Pancreas (tissue), 10 donors: ENCODE measurements at regions not wholly inside any gene's neighbourhood (a gene's known extent, or its start where the extent isn't known, plus 50 kb on each side); places are given as distances from the start of the nearest gene placed in this dataset.

ENCODE experiments used
- ATAC-seq, 4 donors: fragments of 200-7000 bp; cut with Tn5 transposase; one replicate each; pipeline versions ENCODE4 v1.8.0 to v1.9.1; 2020; ENCODE audit warnings: mild to moderate bottlenecking in 4 of 4, moderate library complexity in 4 of 4
- DNase-seq, 6 donors: peaks; one replicate each; pipeline ENCODE4 v3.0.0-alpha.2; 2020
- FAIRE-seq: peaks from 2 replicates; lab custom pipeline; 2012; peaks lifted over from hg19 to GRCh38; lab: Jason Lieb, UNC
- H3K27ac ChIP-seq, 4 donors: fragments of 200-600 bp; sonication (generic); 1 replicate in 3 of 4; 2 replicates in 1 of 4; pipeline versions ENCODE4 v1.5.0 to v1.8.0; 2020
- H3K27me3 ChIP-seq, 4 donors: fragments of 200-600 bp; one replicate each; pipeline ENCODE4 v1.8.0; 2021
- H3K36me3 ChIP-seq, 3 donors: fragments of 200-600 bp; sonication (generic) in 1 of 3; one replicate each; pipeline versions ENCODE4 v1.5.0 to v1.8.0; 2020 to 2021
- H3K4me1 ChIP-seq, 3 donors: fragments of 200-600 bp; one replicate each; pipeline ENCODE4 v1.8.0; 2021
- H3K4me3 ChIP-seq, 4 donors: fragments of 200-600 bp; sonication (generic) in 2 of 4; one replicate each; pipeline versions ENCODE4 v1.5.0 to v1.8.0; 2020 to 2021
- H3K9me3 ChIP-seq, 4 donors: fragments of 200-600 bp; one replicate each; pipeline ENCODE4 v1.8.0; 2021
- CTCF ChIP-seq, 4 donors: fragments of 200-600 bp; sonication (generic) in 3 of 4; IDR thresholded peaks; one replicate each; pipeline versions ENCODE4 v1.5.0 to v1.8.0; 2021; ENCODE audit warnings: antibody characterized with exemption in 4 of 4
- WGBS, 2 donors: extraction: QIAGEN DNeasy Blood & Tissue Kit; methylation state at CpG; one replicate each; pipeline ENCODE4 v1.1.7; 2013; 5-methylcytosine and 5-hydroxymethylcytosine counted together
- intact Hi-C, 3 donors: fragments of 100-400 bp; cut with DNase I; formaldehyde crosslinking; loops; one replicate each; pipeline versions ENCODE4 v1.11.1 to v1.14.2; 2022
- donor health status: healthy with polysubstance abuse.
- donor health status: DM: no; HTN: no; CAD: no; lungs with moderate emphysema.
- donor health status: DM: no; HTN: no; CAD: no.
- donor health status: control.
- donor health status: control.
- donor health status: Bipolar disorder and iron deficiency.
- donor health status: DM: yes; HTN: yes; CAD: no.
- donor health status: DM: no; HTN: no; CAD: no.
- donor health status: DM: no; HTN: no; CAD: no.
- donor health status: DM: yes; HTN: yes; CAD: no.

- ATAC-seq (no peak), FAIRE-seq (no peak)
Observed at GRCh38 chr11:34790620-34791019, 125.6 kb downstream of the APIP start.

GRCh38 chr11:34789196-34789834 lies 126.9 kb downstream of the APIP start:
- Histone ChIP-seq H3K9me3 (no peaks in the 10 kb centered on the region), H3K27me3 (no peaks in the 10 kb centered on the region), H3K36me3 (no peaks in the 10 kb centered on the region), H3K4me1 (no peaks in the 10 kb centered on the region), H3K27ac (no peak overlapping the region), H3K4me3 (no peak overlapping the region)
- no peak for DNase-seq
- no peak for TF ChIP-seq CTCF (IDR thresholded peaks at IDR 0.05)
- FAIRE-seq: no peak
- 67 to 73% methylated on average over 4 of the region's 4 CpGs for WGBS, 2 donors
- peak in 1 of 4 donors; percentile 33 for ATAC-seq
- intact Hi-C loops: no loop called here

More at GRCh38 chr11:34790620-34791019, 125.6 kb downstream of the APIP start:
- WGBS, 2 donors: 77 to 86% methylated on average over 3 of the region's 3 CpGs
- no peak for TF ChIP-seq CTCF (IDR thresholded peaks at IDR 0.05)
- intact Hi-C loops: no loop called here
- Histone ChIP-seq H3K27me3 (no peaks in the 10 kb centered on the region), H3K4me1 (no peaks in the 10 kb centered on the region), H3K4me3 (no peak overlapping the region), H3K9me3 (no peaks in the 10 kb centered on the region), H3K27ac (no peak overlapping the region), H3K36me3 (no peaks in the 10 kb centered on the region)
- DNase-seq: no peak

- DNase-seq: no peak
- H3K27ac ChIP-seq: no peak overlapping the region
- no peaks in the 10 kb centered on the region for H3K4me1 ChIP-seq
- H3K27me3 ChIP-seq: no peaks in the 10 kb centered on the region
- TF ChIP-seq CTCF (IDR thresholded peaks at IDR 0.05): no peak
- FAIRE-seq: no peak
- 88 to 95% methylated on average over 2 of the region's 2 CpGs for WGBS, 2 donors
- intact Hi-C loops: no loop called here
- H3K4me3 ChIP-seq: no peak overlapping the region
- H3K9me3 ChIP-seq: no peaks in the 10 kb centered on the region
- peak in 2 of 4 donors; percentile 50 to 57 for ATAC-seq
- H3K36me3 ChIP-seq: no peaks in the 10 kb centered on the region
Observed at GRCh38 chr11:34788642-34789041, 127.5 kb downstream of the APIP start.

GRCh38 chr11:34787895-34788294 lies 128.3 kb downstream of the APIP start:
- no peak overlapping the region for H3K4me3 ChIP-seq
- ATAC-seq (no peak), FAIRE-seq (no peak), DNase-seq (no peak)
- intact Hi-C loops: no loop called here
- H3K36me3 ChIP-seq: no peaks in the 10 kb centered on the region
- no peak for TF ChIP-seq CTCF (IDR thresholded peaks at IDR 0.05)
- H3K27ac ChIP-seq: no peak overlapping the region
- H3K9me3 ChIP-seq: no peaks in the 10 kb centered on the region
- 96 to 97% methylated on average over 1 of the region's 1 CpG for WGBS, 2 donors
- no peaks in the 10 kb centered on the region for H3K27me3 ChIP-seq
- no peaks in the 10 kb centered on the region for H3K4me1 ChIP-seq

- 57 to 63% methylated on average over 1 of the region's 1 CpG for WGBS, 2 donors
- no peak for FAIRE-seq
- H3K4me3 ChIP-seq: no peak overlapping the region
- DNase-seq: no peak
- no peak overlapping the region for H3K27ac ChIP-seq
- H3K4me1 ChIP-seq: no peaks in the 10 kb centered on the region
- no peaks in the 10 kb centered on the region for H3K27me3 ChIP-seq
- no peak for TF ChIP-seq CTCF (IDR thresholded peaks at IDR 0.05)
- ATAC-seq: no peak
- no peaks in the 10 kb centered on the region for H3K36me3 ChIP-seq
- no peaks in the 10 kb centered on the region for H3K9me3 ChIP-seq
- intact Hi-C loops: no loop called here
Observed at GRCh38 chr11:34787348-34787747, 128.8 kb downstream of the APIP start.
